ENCODE measurements at regions not wholly inside any gene's neighbourhood (a gene's known extent, or its start where the extent isn't known, plus 50 kb on each side); places are given as distances from the start of the nearest gene placed in this dataset.
"Not testable (repeated sequence)": the region's sequence is repeated elsewhere in the genome, so short reads cannot be mapped to it uniquely, and the experiment has no call there.

DNA sequence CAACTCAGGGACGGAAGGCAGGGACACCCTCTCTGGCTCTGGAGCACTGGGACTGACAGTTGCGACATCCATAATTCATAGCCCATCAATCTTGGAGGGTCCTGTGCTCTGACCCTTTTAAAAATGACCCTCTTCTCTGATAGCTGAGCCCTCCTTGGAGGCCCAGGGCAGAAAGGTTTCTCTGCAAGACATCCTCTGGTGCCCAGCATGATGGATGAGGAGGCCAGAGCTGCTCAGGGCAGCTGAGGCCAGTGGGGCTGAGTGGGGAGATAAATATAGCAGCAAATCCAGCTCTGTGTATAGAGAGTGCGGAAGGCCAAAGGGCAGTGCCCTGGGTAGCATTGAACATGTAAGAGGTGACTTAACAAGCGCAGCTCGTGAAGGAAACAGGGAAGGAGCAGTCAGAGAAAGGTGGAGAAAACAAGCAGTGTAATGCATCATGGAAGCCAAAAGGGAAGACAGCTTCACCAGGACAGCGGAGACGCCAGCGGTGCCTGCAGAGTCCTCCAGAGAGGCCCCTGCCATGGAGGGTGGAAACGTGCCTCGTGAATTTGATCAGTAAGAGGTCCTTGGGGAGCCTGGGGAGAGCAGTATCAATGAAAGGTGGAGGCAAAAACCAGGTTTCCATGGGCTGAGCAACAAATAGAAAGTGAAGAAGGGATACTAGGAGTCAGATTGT, 50.4 kb upstream of the FMOD start:
- no peak for DNase-seq (ENCODE audit: low read depth)

GRCh38 chr1:203402152-203402551, 51.2 kb upstream of the FMOD start:
- no peak for DNase-seq (ENCODE audit: low read depth)

DNA sequence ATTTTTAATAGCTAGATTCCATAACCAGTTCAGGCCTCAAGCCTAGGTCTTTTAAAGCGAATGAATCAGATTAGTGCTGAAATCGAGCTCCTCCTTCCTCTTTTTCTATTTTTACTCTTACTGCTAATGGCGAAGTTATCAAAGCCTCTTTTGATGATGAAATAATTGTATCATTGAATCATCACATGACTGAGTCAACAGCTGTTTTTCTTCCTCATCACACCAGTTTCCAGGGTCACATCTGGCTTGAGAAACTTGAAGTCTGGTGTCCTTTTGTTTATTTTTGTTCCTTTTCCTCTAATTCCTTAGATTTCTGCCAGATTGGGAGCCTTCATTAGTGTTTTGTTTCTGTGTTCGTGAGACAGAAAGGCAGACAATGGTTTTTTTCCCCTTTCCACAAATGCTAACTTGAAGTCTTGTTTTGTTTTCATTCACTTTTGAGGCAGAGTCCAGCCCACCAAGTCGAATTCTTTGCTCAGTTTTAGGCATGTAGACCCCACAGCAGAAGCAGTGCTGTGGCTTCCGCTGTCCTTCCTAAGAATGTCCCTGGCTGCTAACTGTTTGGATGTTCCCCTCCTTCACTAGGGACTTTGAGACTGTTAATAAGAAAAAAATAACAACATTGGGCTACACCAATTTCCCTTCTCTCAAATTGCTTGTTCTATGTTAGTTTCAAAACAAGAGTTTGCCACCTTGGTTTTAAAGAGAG, 51.9 kb upstream of the FMOD start:
- DNase-seq (ENCODE audit: low read depth), result peak; percentile 83

DNA sequence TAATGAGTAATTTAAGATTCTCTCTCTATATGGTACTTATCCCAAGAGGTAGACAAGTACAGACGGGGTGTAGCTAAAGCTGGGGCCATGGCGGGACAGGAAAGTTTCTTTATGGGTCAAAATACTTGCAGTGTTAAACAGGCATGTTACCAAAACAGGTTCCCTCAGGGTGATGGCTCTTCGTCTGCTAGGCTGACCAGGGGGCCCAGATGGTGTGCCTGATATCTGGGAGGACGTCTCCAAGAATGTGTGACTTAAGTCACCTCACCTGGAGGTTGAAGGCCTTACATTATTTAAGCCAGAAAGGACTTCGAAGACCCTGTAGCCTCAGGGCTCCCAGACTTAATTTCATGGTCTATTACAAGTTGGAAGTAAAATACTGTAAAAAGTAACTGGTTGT, 52.7 kb upstream of the FMOD start:
- no peak for DNase-seq (ENCODE audit: low read depth)

GRCh38 chr1:203404546-203404945, 53.6 kb upstream of the FMOD start:
- DNase-seq (ENCODE audit: low read depth), result no peak

GRCh38 chr1:203405703-203406438, 54.9 kb upstream of the FMOD start:
- no peak for DNase-seq (ENCODE audit: low read depth)

DNA sequence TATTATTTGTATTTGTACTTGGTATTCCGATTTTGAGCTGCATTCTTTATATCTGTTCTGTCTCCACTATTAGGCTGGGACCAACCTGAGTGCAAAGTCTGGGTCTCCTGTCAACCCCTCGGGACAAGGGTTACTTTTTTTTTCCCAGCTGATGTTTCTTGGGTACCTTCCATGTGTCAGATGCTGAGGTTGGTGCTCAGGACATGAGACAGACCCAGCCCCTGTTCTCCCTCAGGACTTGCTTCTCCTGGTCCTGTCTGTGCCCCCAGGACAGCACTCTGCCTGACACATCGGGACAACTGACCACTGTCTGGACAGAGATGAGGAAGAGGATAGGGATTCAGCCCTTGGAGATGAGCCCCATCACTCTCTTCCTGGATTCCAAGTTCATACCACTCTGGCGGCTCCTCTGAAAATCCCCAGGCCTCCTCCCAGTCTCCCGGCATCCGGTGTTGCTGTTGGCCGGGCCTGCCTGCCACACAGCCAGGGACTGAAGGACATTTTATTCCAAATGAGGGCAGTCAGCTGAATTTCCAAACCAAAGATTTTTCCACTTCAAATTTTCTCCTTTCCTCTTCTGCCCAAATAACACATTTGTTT, 55.6 kb upstream of the FMOD start:
- DNase-seq (ENCODE audit: low read depth), result no peak

DNA sequence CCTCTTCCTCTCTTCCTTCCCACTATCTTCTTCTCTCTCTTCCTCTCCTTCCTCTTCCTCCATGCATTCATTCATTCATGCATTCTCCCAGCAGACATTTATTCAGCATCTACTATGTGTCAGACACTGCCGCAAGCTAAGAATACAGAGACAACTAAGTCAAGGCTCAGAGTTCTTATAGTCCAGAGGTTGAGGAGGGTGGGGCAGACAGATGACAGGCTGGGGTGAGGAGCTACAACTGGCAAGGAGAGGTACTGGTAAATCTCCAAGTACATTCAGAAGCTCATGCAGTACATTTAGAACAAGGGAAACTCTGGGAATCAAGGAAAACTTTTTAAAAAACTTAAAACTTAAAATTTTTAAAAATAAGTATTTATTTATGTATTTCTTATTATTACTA, 56.4 kb upstream of the FMOD start:
- no peak for DNase-seq (ENCODE audit: low read depth)

GRCh38 chr1:203408486-203409481, 57.9 kb upstream of the FMOD start:
- DNase-seq (ENCODE audit: low read depth), result peak; percentile 42

DNA sequence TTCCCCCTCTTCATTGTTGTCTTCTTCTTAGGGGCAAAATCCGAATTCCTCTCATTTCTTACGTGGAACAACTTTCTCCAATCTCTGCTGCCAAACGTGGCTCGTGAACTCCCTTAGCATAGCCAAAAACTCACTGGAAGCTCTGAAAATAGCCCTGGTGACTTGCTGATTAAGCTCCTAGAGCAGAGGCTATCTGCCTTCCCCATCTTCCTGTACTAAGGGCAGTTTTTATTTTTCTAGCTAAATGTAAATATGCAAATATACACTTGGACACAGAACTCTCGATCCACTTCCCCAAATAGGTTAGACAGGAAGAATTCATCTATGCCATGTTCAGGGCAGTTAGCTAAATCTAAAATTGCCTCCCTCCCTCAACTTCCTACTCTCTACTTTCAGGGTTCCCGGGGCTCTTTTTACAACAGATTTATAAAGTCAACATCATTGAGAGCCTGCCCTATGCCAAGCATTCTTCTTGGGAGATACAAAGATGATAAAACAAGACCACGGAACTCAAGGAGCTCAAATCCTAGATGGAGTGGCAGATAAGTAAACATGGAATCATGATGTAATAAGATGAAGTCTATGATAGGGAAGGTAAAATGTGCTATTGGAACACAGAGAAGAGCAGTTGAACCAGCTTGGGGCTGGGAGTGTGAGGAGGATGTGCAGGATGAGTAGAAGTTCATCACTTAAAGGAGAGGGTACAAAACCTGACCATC, 59.4 kb upstream of the FMOD start:
- DNase-seq (ENCODE audit: low read depth), result no peak

DNA sequence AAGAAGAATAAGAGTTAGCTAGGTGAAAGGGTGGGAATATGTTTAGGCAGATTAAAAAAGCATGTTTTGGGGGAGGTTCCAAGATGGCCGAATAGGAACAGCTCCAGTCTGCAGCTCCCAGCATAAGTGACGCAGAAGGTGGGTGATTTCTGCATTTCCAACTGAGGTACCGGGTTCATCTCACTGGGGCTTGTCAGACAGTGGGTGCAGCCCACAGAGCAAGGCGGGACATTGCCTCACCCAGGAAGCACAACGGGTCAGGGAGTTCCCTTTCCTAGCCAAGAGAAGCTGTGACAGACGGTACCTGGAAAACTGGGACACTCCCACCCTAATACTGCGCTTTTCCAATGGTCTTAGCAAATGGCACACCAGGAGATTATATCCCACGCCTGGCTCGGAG, 60.5 kb upstream of the FMOD start:
- not testable (repeated sequence) for DNase-seq (ENCODE audit: low read depth)

GRCh38 chr1:203419558-203419957, 56.0 kb upstream of the PRELP start:
- DNase-seq (ENCODE audit: low read depth), result no peak

DNA sequence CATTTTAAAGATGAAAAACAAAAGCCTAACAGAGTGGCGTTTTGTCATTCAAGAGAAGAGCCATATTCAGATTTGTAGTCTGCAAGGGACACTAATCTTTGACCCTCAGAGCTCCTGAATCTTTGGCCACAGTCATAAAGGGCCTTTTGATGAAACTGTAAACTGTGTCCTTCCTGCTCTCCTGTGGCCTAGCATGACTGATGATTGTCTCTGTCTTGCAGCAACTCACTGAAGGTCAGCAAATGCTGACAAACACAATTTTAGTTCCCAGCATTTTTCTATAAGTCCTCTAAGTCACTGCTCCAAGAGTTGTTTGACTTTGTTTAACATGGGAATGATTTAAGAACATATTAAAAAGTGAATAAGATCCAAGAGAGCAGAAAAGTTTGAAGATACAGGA, 55.3 kb upstream of the PRELP start:
- no peak for DNase-seq (ENCODE audit: low read depth)

GRCh38 chr1:203421246-203421645, 54.4 kb upstream of the PRELP start:
- DNase-seq (ENCODE audit: low read depth), result no peak

GRCh38 chr1:203422116-203422515, 53.5 kb upstream of the PRELP start:
- DNase-seq (ENCODE audit: low read depth), result no peak

DNA sequence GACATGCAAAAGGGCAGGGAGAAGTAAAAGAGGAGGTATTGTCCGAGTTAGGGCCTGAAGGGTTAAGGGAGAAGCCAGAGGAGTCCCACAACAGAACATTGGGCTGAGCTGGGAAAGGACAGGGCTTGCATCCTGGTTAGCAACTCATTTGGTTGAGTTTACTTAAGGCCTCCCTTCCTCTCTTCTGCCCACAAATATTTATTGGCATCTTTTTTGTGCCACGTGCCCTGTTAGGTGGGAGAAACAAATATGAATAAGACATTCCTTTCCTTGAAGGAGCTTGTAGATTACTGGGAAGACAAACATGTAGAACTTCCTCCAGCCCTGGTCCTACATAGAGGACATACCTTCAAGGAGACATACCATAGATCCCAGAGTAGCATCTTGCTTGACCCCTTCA, 53.0 kb upstream of the PRELP start:
- DNase-seq (ENCODE audit: low read depth), result peak; percentile 47

GRCh38 chr1:203424285-203424684, 51.3 kb upstream of the PRELP start:
- no peak for DNase-seq (ENCODE audit: low read depth)

GRCh38 chr1:203424861-203425662, 50.5 kb upstream of the PRELP start:
- no peak for DNase-seq (ENCODE audit: low read depth)

GRCh38 chr1:203425663-203425975, 50.0 kb upstream of the PRELP start:
- DNase-seq (ENCODE audit: low read depth), result no peak
